WTC11 (cell line): ENCODE measurements at regions not wholly inside any gene's neighbourhood (a gene's known extent, or its start where the extent isn't known, plus 50 kb on each side); places are given as distances from the start of the nearest gene placed in this dataset.

Source experiments
- ATAC-seq: fragments of 200-7000 bp; cut with Tn5 transposase; 2 replicates; pipeline ENCODE4 v1.10.0; 2021; ENCODE audit warnings: mild to moderate bottlenecking, moderate library complexity
- CTCF ChIA-PET: fragments of 300-600 bp; sonication (Branson Sonifier 250); formaldehyde crosslinking; loops from one replicate; lab custom pipeline; 2021; ENCODE audit warnings: antibody characterized with exemption; lab: Charles Lee
- POLR2A ChIA-PET: fragments of 350-600 bp; sonication (Branson Sonifier 250); formaldehyde crosslinking; loops from one replicate; lab custom pipeline; 2021; ENCODE audit warnings: antibody characterized with exemption; lab: Charles Lee
- DNase-seq: peaks from one replicate; pipeline ENCODE4 v3.0.0; 2021; ENCODE audit warnings: low spot score
- H3K27ac Mint-ChIP-seq: 2 replicates; pipeline ENCODE4 v1.8.0; 2021; ENCODE audit warnings: mixed read lengths
- H3K27me3 Mint-ChIP-seq: 2 replicates; pipeline ENCODE4 v1.8.0; 2021; ENCODE audit warnings: low read depth, mild to moderate bottlenecking, moderate library complexity, mixed read lengths
- H3K36me3 Mint-ChIP-seq: 2 replicates; pipeline ENCODE4 v1.8.0; 2021; ENCODE audit warnings: mixed read lengths
- H3K4me1 Mint-ChIP-seq: 2 replicates; pipeline ENCODE4 v1.8.0; 2022; ENCODE audit warnings: mixed read lengths
- H3K4me3 Mint-ChIP-seq: 2 replicates; pipeline ENCODE4 v1.8.0; 2021; ENCODE audit warnings: mild to moderate bottlenecking, moderate library complexity, mixed read lengths
- H3K9me3 Mint-ChIP-seq: 2 replicates; pipeline ENCODE4 v1.8.0; 2021; ENCODE audit warnings: mixed read lengths
- ATF1 ChIP-seq: sonication (generic); formaldehyde crosslinking; IDR thresholded peaks from 2 replicates; pipeline ENCODE4 v1.8.1; 2023; ENCODE audit warnings: mild to moderate bottlenecking, moderate library complexity, missing genetic modification reagents
- CDX4 ChIP-seq: fragments of 250-450 bp; sonication (Bioruptor Pico); IDR thresholded peaks from 2 replicates; pipeline ENCODE4 v1.9.0; 2021; ENCODE audit warnings: moderate library complexity, mild to moderate bottlenecking, inconsistent platforms, borderline replicate concordance
- ELF4 ChIP-seq: sonication (generic); formaldehyde crosslinking; IDR thresholded peaks from 2 replicates; pipeline ENCODE4 v1.8.1; 2022; ENCODE audit warnings: low read depth, mild to moderate bottlenecking, moderate library complexity, missing genetic modification reagents
- HMGA2 ChIP-seq: fragments of 250-450 bp; sonication (Bioruptor Pico); IDR thresholded peaks from 2 replicates; pipeline ENCODE4 v1.4.0; 2021; ENCODE audit warnings: mild to moderate bottlenecking, moderate library complexity
- HMGXB4 ChIP-seq: sonication (generic); formaldehyde crosslinking; IDR thresholded peaks from 2 replicates; pipeline ENCODE4 v1.8.1; 2023; ENCODE audit warnings: mild to moderate bottlenecking, moderate library complexity, missing genetic modification reagents
- JUN ChIP-seq: sonication (generic); formaldehyde crosslinking; IDR thresholded peaks from 2 replicates; pipeline ENCODE4 v1.8.0; 2023; ENCODE audit warnings: mild to moderate bottlenecking, missing genetic modification reagents
- MAX ChIP-seq: sonication (generic); formaldehyde crosslinking; IDR thresholded peaks from 2 replicates; pipeline ENCODE4 v1.8.0; 2022; ENCODE audit warnings: mild to moderate bottlenecking, missing genetic modification reagents
- MLX ChIP-seq: sonication (generic); formaldehyde crosslinking; IDR thresholded peaks from 2 replicates; pipeline ENCODE4 v1.8.1; 2023; ENCODE audit warnings: mild to moderate bottlenecking, missing genetic modification reagents, moderate library complexity
- NFE2L1 ChIP-seq: sonication (generic); formaldehyde crosslinking; IDR thresholded peaks from 2 replicates; pipeline ENCODE4 v1.8.1; 2023; ENCODE audit warnings: missing genetic modification reagents
- NR3C1 ChIP-seq: sonication (generic); formaldehyde crosslinking; conservative IDR thresholded peaks from 2 replicates; pipeline ENCODE4 v1.8.1; 2023; ENCODE audit warnings: low read depth, mild to moderate bottlenecking, missing genetic modification reagents
- PRDM15 ChIP-seq: sonication (generic); formaldehyde crosslinking; IDR thresholded peaks from 2 replicates; pipeline ENCODE4 v1.8.0; 2022; ENCODE audit warnings: missing genetic modification reagents
- PRRX2 ChIP-seq: fragments of 250-450 bp; sonication (Bioruptor Pico); IDR thresholded peaks from 2 replicates; pipeline ENCODE4 v1.8.0; 2021; ENCODE audit warnings: mild to moderate bottlenecking
- SP1 ChIP-seq: sonication (generic); formaldehyde crosslinking; conservative IDR thresholded peaks from 2 replicates; pipeline ENCODE4 v1.8.1; 2022; ENCODE audit warnings: missing genetic modification reagents
- STAT6 ChIP-seq: sonication (generic); formaldehyde crosslinking; conservative IDR thresholded peaks from 2 replicates; pipeline ENCODE4 v1.8.1; 2023; ENCODE audit warnings: mild to moderate bottlenecking, low read depth, missing genetic modification reagents, moderate library complexity
- TCF7 ChIP-seq: sonication (generic); formaldehyde crosslinking; IDR thresholded peaks from 2 replicates; pipeline ENCODE4 v1.8.0; 2022; ENCODE audit warnings: mild to moderate bottlenecking, low read depth, missing genetic modification reagents, moderate library complexity
- TEAD1 ChIP-seq: sonication (generic); formaldehyde crosslinking; IDR thresholded peaks from 2 replicates; pipeline ENCODE4 v1.8.0; 2022; ENCODE audit warnings: mild to moderate bottlenecking, missing genetic modification reagents
- ZMAT4 ChIP-seq: fragments of 250-450 bp; sonication (Bioruptor Pico); IDR thresholded peaks from 2 replicates; pipeline ENCODE4 v1.9.0; 2021; ENCODE audit warnings: mild to moderate bottlenecking
- ZNF138 ChIP-seq: sonication (generic); formaldehyde crosslinking; conservative IDR thresholded peaks from 2 replicates; pipeline ENCODE4 v1.8.1; 2022; ENCODE audit warnings: mild to moderate bottlenecking, moderate library complexity, missing genetic modification reagents
- ZNF263 ChIP-seq: sonication (generic); formaldehyde crosslinking; IDR thresholded peaks from 2 replicates; pipeline ENCODE4 v1.8.1; 2022; ENCODE audit warnings: low read depth, mild to moderate bottlenecking, moderate library complexity, missing genetic modification reagents
- ZNF317 ChIP-seq: sonication (generic); formaldehyde crosslinking; IDR thresholded peaks from 2 replicates; pipeline ENCODE4 v1.8.1; 2023; ENCODE audit warnings: low read depth, mild to moderate bottlenecking, moderate library complexity, missing genetic modification reagents, borderline replicate concordance
- ZNF416 ChIP-seq: fragments of 250-450 bp; sonication (Bioruptor Pico); IDR thresholded peaks from 2 replicates; pipeline ENCODE4 v1.9.0; 2021; ENCODE audit warnings: mild to moderate bottlenecking, inconsistent platforms
- ZNF425 ChIP-seq: fragments of 250-450 bp; sonication (Bioruptor Pico); conservative IDR thresholded peaks from 2 replicates; pipeline ENCODE4 v1.9.0; 2021; ENCODE audit warnings: mild to moderate bottlenecking

GRCh38 chr12:106001837-106002218 lies 136.9 kb downstream of the NUAK1 start:
- ATAC-seq = no peak
- TF ChIP-seq CDX4 (CRISPR knock-in tag) (no peak), NR3C1 (CRISPR knock-in tag) (no peak)
- TF ChIP-seq, all 79 proteins: peak for 0
- Mint-ChIP-seq H3K4me1 (peaks cover 15% of the 10 kb centered on the region), H3K4me3 (no peak overlapping the region), H3K36me3 (peaks cover 10% of the 10 kb centered on the region), H3K27ac (no peak overlapping the region), H3K27me3 (no peaks in the 10 kb centered on the region), H3K9me3 (peaks cover 22% of the 10 kb centered on the region)
- CTCF ChIA-PET = no interaction called here
- POLR2A ChIA-PET = no interaction called here
- DNase-seq = no peak

- CTCF ChIA-PET = no interaction called here
- Mint-ChIP-seq H3K27me3 (no peaks in the 10 kb centered on the region), H3K4me3 (no peak overlapping the region)
- ATAC-seq (no peak), DNase-seq (no peak)
- POLR2A ChIA-PET = no interaction called here
- TF ChIP-seq HMGA2 (CRISPR knock-in tag) (no peak), ATF1 (CRISPR knock-in tag) (no peak), PRDM15 (CRISPR knock-in tag) (no peak), NFE2L1 (CRISPR knock-in tag) (no peak), TCF7 (CRISPR knock-in tag) (no peak), MAX (CRISPR knock-in tag) (no peak), TEAD1 (no peak), PRRX2 (no peak), SP1 (CRISPR knock-in tag) (no peak), ZNF317 (CRISPR knock-in tag) (no peak), ZNF416 (CRISPR knock-in tag) (no peak), ZMAT4 (CRISPR knock-in tag) (no peak), ZNF138 (CRISPR knock-in tag) (no peak), STAT6 (CRISPR knock-in tag) (no peak), ELF4 (no peak)
- TF ChIP-seq, all 79 proteins: peak for 0
- Mint-ChIP-seq H3K4me1 (peaks cover 15% of the 10 kb centered on the region), H3K27ac (no peak overlapping the region), H3K36me3 (peaks cover 10% of the 10 kb centered on the region), H3K9me3 (peaks cover 22% of the 10 kb centered on the region)
Measured at GRCh38 chr12:106003297-106003696, 135.5 kb downstream of the NUAK1 start.

- Mint-ChIP-seq H3K27ac (no peak overlapping the region), H3K36me3 (peaks cover 10% of the 10 kb centered on the region), H3K4me3 (no peak overlapping the region), H3K9me3 (peaks cover 22% of the 10 kb centered on the region), H3K27me3 (no peaks in the 10 kb centered on the region), H3K4me1 (peaks cover 15% of the 10 kb centered on the region)
- DNase-seq (no peak), ATAC-seq (no peak)
- POLR2A ChIA-PET = no interaction called here
- CTCF ChIA-PET = no interaction called here
- TF ChIP-seq MLX (CRISPR knock-in tag) = no peak
- no peak for TF ChIP-seq JUN (CRISPR knock-in tag)
- TF ChIP-seq ZNF425 (CRISPR knock-in tag) = no peak
- TF ChIP-seq HMGXB4 (CRISPR knock-in tag) = no peak
- no peak for TF ChIP-seq ZNF263 (CRISPR knock-in tag)
Measured at GRCh38 chr12:106004289-106004688, 134.5 kb downstream of the NUAK1 start.
